Heart left ventricle (tissue), 16 donors: ENCODE measurements at regions not wholly inside any gene's neighbourhood (a gene's known extent, or its start where the extent isn't known, plus 50 kb on each side); places are given as distances from the start of the nearest gene placed in this dataset.
"Not testable (repeated sequence)": the region's sequence is repeated elsewhere in the genome, so short reads cannot be mapped to it uniquely, and the experiment has no call there.

Experiments used
- ATAC-seq, 4 donors: fragments of 200-7000 bp; cut with Tn5 transposase; one replicate each; pipeline ENCODE4 v1.9.1; 2020 to 2022; ENCODE audit warnings: moderate library complexity in 4 of 4, mild to moderate bottlenecking in 3 of 4, moderate number of reproducible peaks in 1 of 4
- DNase-seq, 5 donors: peaks; one replicate each; pipeline ENCODE4 v3.0.0-alpha.2; 2020
- H3K27ac ChIP-seq, 12 donors: fragments of 200-600 bp; sonication (generic) in 4 of 12; one replicate each; pipeline versions ENCODE4 v1.5.0 to v1.8.0; 2016 to 2022; ENCODE audit warnings: mild to moderate bottlenecking in 2 of 12
- H3K27me3 ChIP-seq, 9 donors: fragments of 200-600 bp; sonication (generic) in 2 of 9; one replicate each; pipeline versions ENCODE4 v1.5.1 to v1.8.0; 2016 to 2022; ENCODE audit warnings: mild to moderate bottlenecking in 3 of 9
- H3K36me3 ChIP-seq, 9 donors: fragments of 200-600 bp; sonication (generic) in 2 of 9; one replicate each; pipeline versions ENCODE4 v1.5.0 to v1.8.0; 2018 to 2022; ENCODE audit warnings: mild to moderate bottlenecking in 2 of 9
- H3K4me1 ChIP-seq, 12 donors: fragments of 200-600 bp; sonication (generic) in 4 of 12; one replicate each; pipeline versions ENCODE4 v1.5.0 to v1.8.0; 2016 to 2022; ENCODE audit warnings: mild to moderate bottlenecking in 3 of 12
- H3K4me3 ChIP-seq, 12 donors: fragments of 200-600 bp; sonication (generic) in 4 of 12; one replicate each; pipeline versions ENCODE4 v1.5.0 to v1.8.0; 2017 to 2022; ENCODE audit warnings: mild to moderate bottlenecking in 9 of 12, moderate library complexity in 4 of 12
- H3K9me3 ChIP-seq, 12 donors: fragments of 200-600 bp; sonication (generic) in 4 of 12; one replicate each; pipeline versions ENCODE4 v1.5.0 to v1.8.0; 2016 to 2022; ENCODE audit warnings: mild to moderate bottlenecking in 1 of 12
- POLR2A ChIP-seq, 2 donors: fragments of 450-650 bp; IDR thresholded peaks; one replicate each; pipeline ENCODE4 v1.6.1; 2017; ENCODE audit warnings: antibody characterized with exemption in 2 of 2, mild to moderate bottlenecking in 2 of 2, moderate library complexity in 2 of 2
- WGBS, 4 donors: extraction: QIAGEN DNeasy Blood & Tissue Kit in 2 of 4; methylation state at CpG; one replicate each; pipeline versions ENCODE4 v1.1.5 to v1.1.7; 2013 to 2018; 5-methylcytosine and 5-hydroxymethylcytosine counted together
- intact Hi-C, 10 donors: fragments of 100-400 bp; cut with DNase I; formaldehyde crosslinking; loops; one replicate each; pipeline versions ENCODE4 v1.11.1 to v1.14.2; 2022
- TF ChIP-seq, protein P1 (sequence below), 12 donors: fragments of 200-600 bp; sonication (generic) in 4 of 12; IDR thresholded peaks; one replicate each; pipeline versions ENCODE4 v1.5.0 to v1.8.0; 2018 to 2022; ENCODE audit warnings: antibody characterized with exemption in 12 of 12, mild to moderate bottlenecking in 5 of 12
- donor health status: ischemic (EF 13 %, LVEDD 7.1; RV severe dilation, severe dysfunction).
- donor health status: healthy with polysubstance abuse.
- donor health status: DM: no; HTN: yes; CAD: no.
- donor health status: DM: no; HTN: no; CAD: no.
- donor health status: ischemic (EF 25% LVEDD 6.9; RV normal size, moderate dysfunction).
- donor health status: ischemic (EF 25% LVEDD 5.7; RV mildly dilated, moderate dysfunction).
- donor health status: healthy.
- donor health status: DM: yes; HTN: yes; CAD: no.
- donor health status: ischemic (EF 35%, LVEDD 5.7; RV mildly dilated, moderate dysfunction).
- donor health status: nonischemic (EF 11% LVEDD 7.7; RV severe dilation, severe dysfunction).
- donor health status: DM: yes; HTN: yes; CAD: no.
- donor health status: PGD.
- donor health status: ischemic (EF 29% LVEDD 5.4; RV normal size, mild dysfunction).
- donor health status: nonischemic (EF 23%, LVEDD 6.1; RV moderate dilation, normal function).

DNA sequence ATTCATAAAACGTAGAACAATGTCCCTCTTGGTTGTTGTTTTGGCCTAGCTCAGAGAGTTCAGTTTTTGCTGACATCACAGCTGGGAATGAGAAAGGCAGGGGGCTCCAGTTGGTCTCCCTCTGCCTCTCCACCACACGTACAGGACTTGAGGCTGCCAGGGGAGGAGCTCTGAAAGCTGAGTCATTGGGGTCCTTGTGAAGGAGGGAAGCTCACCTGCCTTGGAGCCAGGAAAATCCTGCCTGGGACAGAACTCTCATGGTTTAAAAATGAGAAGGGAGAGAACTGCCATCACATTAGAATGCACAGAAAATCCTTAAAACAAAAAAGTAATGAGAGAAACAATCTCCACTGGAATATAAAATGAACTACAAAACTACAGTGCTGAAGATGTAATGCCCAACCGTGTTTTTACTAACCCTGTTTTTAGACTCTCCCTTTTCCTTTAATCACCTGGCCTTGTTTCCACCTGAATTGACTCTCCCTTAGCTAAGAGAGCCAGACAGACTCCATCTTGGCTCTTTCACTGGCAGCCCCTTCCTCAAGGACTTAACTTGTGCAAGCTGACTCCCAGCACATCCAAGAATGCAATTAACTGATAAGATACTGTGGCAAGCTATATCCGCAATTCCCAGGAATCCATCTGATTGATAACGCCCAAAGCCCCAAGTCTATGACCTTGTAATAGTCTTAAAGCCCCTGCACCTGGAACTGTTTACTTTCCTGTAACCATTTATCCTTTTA lies 58.6 kb upstream of the TARP start:
- peak overlapping the region in 1 of 12 donors; percentile 30 for H3K4me3 ChIP-seq
- peak overlapping the region in 1 of 12 donors; percentile 22 for H3K27ac ChIP-seq
- H3K27me3 ChIP-seq, H3K9me3 ChIP-seq, intact Hi-C loops, ATAC-seq, H3K36me3 ChIP-seq, DNase-seq: not testable (repeated sequence)
- WGBS, 4 donors: 48 to 64% (median 52%) methylated on average over 5 of the region's 5 CpGs
- H3K4me1 ChIP-seq: peaks cover 0 to 17% (median 4%) of the 10 kb centered on the region in 12 donors

DNA sequence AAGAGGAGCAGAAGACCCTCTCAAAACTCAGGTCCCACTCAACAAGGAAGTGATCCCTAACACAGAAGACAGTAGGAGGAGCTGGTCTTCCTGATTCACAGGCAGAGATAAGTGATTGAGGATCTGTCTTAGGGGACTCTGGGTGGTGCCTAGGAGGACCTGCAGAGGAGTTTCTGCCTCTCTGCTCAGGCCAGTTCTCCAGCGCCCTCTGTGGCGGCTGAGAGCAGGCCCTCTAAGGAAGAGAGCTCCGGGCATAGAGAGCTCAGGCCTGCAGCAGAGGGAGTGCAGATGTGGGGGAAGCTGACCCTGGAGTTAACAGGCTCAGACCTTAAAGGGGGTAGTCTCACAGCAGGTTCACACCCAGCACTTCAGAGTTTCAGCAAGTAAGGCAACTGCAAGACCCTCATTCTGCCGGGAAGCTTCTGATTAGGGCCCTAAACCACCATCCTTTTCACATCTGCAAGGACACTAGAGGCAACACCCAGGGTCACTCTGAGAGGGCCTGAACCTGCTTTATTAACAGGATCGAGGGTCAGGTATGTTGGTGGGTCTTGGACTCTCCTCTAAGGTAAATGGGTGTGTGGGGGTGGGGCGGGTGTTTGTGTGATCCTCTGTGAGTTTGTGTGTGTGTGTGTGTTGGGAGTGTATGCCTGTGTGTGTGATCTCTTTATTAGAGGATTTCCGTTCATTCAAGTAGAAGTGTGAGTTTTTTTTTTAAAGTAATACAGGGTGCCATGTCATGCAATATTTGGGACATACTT lies 57.6 kb upstream of the TARP start:
- no peak for TF ChIP-seq POLR2A (IDR thresholded peaks at IDR 0.05)
- TF ChIP-seq, protein P1, sequence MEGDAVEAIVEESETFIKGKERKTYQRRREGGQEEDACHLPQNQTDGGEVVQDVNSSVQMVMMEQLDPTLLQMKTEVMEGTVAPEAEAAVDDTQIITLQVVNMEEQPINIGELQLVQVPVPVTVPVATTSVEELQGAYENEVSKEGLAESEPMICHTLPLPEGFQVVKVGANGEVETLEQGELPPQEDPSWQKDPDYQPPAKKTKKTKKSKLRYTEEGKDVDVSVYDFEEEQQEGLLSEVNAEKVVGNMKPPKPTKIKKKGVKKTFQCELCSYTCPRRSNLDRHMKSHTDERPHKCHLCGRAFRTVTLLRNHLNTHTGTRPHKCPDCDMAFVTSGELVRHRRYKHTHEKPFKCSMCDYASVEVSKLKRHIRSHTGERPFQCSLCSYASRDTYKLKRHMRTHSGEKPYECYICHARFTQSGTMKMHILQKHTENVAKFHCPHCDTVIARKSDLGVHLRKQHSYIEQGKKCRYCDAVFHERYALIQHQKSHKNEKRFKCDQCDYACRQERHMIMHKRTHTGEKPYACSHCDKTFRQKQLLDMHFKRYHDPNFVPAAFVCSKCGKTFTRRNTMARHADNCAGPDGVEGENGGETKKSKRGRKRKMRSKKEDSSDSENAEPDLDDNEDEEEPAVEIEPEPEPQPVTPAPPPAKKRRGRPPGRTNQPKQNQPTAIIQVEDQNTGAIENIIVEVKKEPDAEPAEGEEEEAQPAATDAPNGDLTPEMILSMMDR (IDR thresholded peaks at IDR 0.05): no peak
- no peak for DNase-seq
- Histone ChIP-seq H3K27me3 (no peaks in the 10 kb centered on the region), H3K4me1 (peaks cover 0 to 9% (median 4%) of the 10 kb centered on the region in 12 donors), H3K4me3 (peak overlapping the region in 1 of 12 donors; percentile 30), H3K27ac (peak overlapping the region in 1 of 12 donors; percentile 62), H3K36me3 (no peaks in the 10 kb centered on the region), H3K9me3 (no peaks in the 10 kb centered on the region)
- intact Hi-C loops: no loop called here
- peak in 1 of 4 donors; percentile 17 for ATAC-seq
- 71 to 82% (median 78%) methylated on average over 7 of the region's 7 CpGs for WGBS, 4 donors

DNA sequence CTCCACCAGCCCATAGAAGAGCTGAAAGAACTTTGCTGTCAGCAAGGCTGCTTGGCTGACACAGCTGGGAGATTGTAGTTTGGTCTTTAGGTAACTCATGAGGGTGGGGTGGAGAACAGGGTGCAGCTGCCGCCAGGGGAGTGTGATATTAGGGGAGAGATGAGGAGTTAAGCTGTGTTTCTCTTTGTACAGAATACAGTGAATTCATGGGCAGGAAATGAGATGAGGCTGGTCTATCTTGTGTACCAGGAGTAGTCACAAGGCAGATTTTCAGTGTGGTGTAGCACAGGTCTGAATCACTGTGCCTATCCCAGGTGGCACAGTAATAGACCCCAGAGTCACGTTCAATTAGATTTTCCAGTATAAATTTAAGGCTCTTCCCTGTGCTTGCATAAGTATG lies 56.6 kb upstream of the TARP start:
- DNase-seq: no peak
- no peak overlapping the region for H3K4me3 ChIP-seq
- H3K27ac ChIP-seq: peak overlapping the region in 1 of 12 donors; percentile 62
- 93 to 96% (median 94%) methylated on average over 2 of the region's 2 CpGs for WGBS, 4 donors
- H3K27me3 ChIP-seq: no peaks in the 10 kb centered on the region
- H3K9me3 ChIP-seq: no peaks in the 10 kb centered on the region
- no peaks in the 10 kb centered on the region for H3K4me1 ChIP-seq
- ATAC-seq: no peak
- no peaks in the 10 kb centered on the region for H3K36me3 ChIP-seq
- intact Hi-C loops: no loop called here
- TF ChIP-seq POLR2A (IDR thresholded peaks at IDR 0.05): no peak
- TF ChIP-seq, protein P1 (IDR thresholded peaks at IDR 0.05): no peak

DNA sequence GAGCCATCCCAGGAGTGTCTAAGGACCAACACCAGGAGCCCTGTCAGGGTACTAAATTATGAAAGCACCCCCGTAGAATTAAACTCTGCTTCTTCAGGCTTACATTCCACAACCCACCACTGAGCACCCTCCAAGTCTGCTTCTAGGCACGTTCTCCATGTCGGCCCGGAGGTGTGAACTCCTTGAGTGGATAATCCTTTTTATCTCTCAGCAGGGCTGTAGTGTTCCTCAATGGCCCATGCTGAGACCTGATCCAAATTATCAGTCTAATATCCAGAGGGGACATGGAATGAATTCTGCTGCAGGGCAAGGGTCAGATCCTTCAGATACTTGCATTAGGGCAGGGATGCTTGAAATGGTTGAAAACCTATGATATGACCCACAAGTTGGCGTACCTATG lies 55.9 kb upstream of the TARP start:
- intact Hi-C loops: no loop called here
- no peak for DNase-seq
- no peaks in the 10 kb centered on the region for H3K27me3 ChIP-seq
- no peak for TF ChIP-seq POLR2A (IDR thresholded peaks at IDR 0.05)
- TF ChIP-seq, protein P1 (IDR thresholded peaks at IDR 0.05): no peak
- no peaks in the 10 kb centered on the region for H3K9me3 ChIP-seq
- no peaks in the 10 kb centered on the region for H3K4me1 ChIP-seq
- 70 to 76% (median 73%) methylated on average over 5 of the region's 5 CpGs for WGBS, 4 donors
- H3K27ac ChIP-seq: no peak overlapping the region
- H3K36me3 ChIP-seq: no peaks in the 10 kb centered on the region
- H3K4me3 ChIP-seq: no peak overlapping the region
- ATAC-seq: no peak
